Activated CD4-positive, alpha-beta T cell treated with anti-CD3 and anti-CD28 coated beads, Interleukin-2, amount 50 U/mL, for 16 hours (primary cell): ENCODE measurements at regions not wholly inside any gene's neighbourhood (a gene's known extent, or its start where the extent isn't known, plus 50 kb on each side); places are given as distances from the start of the nearest gene placed in this dataset.
"Not testable (repeated sequence)": the region's sequence is repeated elsewhere in the genome, so short reads cannot be mapped to it uniquely, and the experiment has no call there.

Source experiments
- DNase-seq: peaks from one replicate; pipeline ENCODE4 v3.0.0-alpha.2; 2020

DNA sequence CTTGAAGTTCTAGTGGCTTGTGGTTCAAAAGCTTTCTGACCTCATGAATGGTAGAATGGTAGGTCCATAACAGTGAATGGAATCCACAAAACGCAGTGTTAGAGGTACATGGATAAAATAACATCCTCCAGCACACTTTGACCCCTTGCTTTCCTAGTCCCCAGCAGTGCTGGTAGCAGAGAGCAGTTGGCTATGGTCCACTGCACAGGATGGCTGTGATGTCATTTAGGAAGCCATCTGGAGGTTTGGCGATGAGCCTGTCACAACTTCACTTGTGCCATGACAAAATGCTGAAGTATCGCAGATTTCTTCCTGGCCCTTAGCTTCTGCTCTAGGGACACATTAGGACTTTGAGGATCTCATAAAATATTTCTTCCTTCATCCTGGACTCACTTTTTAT lies 300.0 kb upstream of the FZD8 start:
- DNase-seq: no peak

DNA sequence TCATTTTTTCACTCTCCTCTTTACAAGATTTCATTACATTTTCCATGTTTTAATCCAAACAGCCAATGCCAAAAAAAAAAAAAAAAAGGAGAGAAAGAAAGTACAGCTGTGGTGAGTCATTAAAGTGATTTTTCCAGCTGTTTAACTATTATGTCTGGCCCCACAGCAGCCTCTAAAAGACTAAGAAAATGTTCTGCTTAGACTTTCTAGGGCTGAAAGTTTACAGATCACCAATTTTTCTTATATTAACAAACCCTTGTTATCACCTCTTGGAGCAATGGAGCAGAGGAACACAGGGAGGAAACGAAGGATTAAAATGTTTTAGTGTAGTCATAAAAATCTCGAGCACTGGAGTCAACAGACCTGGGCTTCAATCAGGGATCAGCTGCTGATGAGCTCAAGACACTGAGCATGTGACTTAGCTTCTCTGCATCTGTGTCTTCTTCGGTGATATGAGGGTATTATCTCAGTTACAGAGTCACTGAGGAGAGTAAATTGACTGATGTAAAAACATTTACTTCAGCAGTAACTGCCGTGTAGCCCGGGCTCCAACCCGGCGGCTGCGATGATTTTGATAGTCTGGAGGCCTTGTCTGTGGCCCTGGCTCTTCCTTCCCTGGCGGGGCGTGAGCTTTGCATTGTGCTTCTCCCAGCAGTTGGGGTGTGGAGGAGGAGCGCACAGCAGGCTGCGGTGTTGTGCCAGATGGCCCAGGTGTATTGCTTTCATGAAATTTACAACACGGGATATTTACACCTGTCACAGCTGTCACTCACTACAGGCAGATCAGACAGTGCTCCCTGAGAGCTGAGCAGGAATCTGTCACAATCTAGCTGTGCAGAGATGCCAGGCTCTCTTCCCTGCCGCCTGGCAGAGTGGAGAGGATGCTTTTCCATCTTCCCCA lies 298.3 kb upstream of the FZD8 start:
- DNase-seq: no peak

DNA sequence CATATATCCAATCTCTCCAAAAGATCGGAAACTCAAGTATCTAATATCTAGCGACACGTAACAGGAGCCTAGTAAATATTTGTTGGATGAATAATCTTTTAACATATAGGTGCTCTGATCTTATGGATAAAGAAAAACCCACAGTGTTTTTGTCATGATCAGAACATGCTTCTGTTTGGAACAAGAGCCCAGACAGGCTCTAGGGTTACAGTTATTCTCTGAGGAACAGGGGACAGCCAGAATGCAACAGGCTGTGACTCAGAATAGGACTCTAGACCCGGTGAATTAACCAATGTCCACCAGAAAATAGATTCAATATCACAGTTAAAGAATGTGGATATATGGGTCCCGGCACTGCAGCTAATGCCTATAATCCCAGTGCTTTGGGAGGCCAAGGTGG lies 296.1 kb upstream of the FZD8 start:
- no peak for DNase-seq

DNA sequence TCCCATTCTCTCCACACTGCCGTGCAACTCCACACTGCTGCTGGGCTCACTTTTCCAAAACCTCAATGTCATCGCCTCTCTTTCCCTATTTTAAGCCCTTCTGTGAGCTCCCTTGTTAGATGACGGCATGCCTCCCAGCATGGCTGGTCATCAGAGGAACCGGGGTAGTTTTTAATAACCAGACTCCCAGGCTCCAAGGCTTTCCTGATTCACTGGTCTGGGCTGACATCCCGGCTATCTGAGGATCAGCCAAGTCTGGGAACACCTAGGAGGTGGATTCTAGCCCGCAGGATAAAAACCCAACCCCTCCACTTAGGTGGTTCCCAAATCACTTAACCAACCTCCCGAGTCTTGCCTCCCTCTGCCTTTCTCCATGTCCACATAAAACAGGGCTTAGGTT lies 295.4 kb upstream of the FZD8 start:
- DNase-seq: no peak

DNA sequence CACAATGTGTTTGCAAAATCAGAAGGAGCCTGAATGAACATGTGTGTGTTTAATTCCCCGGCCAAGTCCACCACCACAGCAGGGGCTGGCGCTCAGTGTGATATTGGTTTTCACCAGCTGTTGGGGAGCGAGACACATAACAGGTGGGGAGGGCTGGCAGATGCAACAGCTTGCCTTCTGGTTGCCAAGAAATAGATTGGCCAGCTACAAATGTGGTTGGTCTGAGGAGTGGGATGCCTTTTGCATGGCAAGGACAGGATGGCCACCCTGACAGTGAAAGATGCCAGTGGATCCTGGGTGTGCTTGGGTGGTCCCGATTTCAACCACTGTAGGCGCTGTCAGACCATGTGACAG lies 292.5 kb upstream of the FZD8 start:
- DNase-seq: no peak

DNA sequence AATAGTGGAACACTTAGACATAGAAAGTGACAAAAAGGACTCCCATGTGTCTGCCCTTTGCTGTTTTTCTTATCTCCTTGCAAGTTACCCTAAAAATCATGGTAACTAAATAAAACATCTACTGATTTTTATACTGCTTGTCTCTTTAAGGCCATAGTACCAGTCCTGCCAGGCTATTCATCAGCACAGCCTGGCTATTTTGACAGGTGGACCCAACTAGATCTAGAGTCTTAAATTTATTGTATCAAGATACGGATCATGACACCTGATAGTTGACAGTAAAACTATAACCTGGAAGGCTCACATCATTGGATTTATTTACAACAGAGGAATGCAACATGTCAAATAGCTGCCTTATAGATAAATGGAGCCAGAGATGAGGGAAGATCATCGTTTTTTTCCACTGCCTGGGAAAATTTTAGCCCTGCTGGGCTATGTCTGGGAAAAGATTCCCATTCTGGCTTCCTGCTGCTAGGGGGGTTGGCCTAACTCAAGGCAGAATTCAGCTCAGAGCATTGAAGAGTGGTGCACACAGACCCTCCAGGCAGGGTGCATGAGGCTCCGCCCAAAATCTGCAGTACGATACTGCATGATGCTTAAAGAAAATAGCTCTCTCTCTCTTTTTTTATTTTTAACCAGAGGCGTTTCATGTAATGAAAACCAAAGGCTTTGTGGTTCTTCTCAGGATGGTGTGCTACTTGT lies 292.0 kb upstream of the FZD8 start:
- DNase-seq: no peak

DNA sequence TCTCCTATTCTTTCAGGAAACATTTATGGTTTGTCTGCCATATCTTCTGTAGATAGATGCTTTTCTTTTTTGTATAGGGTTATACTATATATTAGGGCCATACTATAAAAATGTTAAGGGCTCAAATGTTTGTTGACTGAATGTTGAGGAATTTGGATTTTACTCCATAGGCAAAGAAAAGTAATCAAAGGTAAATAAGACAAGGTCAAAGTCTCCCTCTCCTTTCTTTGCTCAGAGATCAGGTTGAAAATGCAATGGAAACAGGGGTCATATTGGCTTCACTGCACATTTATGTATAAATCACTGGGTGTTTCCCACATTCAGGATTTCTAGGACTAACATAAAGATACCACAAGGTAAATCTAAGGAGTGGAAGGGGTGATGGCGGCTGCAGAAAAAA lies 291.4 kb upstream of the FZD8 start:
- DNase-seq: no peak

DNA sequence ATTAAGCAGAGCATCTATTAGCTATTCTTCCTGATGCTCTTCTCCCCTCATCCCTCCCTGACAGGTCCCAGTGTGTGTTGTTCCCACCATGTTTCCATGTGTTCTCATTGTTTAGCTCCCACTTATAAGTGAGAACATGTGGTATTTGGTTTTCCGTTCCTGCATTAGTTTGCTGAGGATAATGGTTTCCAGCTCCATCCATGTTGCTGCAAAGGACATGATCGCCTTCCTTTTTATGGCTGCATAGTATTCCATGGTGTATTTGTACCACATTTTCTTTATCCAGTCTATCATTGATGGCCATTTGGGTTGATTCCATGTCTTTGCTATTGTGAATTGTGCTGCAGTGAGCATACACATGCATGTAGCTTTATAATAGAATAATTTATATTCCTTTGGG lies 287.9 kb upstream of the FZD8 start:
- not testable (repeated sequence) for DNase-seq

DNA sequence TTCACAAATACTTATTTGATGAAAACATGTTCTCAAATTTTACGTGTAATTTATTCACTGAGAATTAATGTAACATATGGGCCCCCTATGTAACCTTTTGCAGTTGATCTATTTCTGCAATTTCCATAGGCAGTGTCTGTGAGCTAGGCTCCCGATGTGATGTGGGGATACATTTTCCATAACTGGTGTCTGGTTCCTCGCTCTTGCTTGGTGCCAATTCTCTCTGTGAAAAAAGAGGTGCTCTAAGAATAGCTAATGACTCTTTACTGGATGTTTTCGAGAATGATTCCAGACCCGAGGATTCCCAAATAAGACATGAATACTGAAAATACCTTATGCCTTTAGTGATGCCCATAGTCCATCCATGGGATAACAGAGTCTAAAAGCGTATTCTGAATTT lies 286.7 kb upstream of the FZD8 start:
- no peak for DNase-seq

DNA sequence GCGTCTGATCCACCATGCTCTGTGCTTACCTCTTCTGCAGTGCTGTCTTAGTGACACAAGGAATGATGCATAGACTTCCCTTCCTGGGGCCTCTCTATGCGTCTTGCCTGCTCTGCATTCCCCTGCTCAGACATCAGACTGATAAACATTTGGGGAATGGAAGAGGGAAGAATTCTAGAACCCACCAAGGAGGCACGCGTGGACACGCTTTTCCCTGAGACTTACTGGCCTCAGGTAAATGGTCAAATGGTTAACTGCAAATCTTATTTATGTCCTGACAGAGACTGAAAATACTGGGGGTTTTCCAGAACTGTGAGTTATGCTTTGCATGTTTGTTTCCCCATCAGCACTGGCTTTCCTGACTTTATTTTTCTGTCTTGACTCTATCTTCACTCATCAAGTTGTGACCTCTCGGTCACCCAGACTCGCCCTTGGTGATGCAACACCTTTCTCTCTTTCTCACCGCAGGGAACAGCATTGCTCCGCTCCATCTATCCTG lies 285.9 kb upstream of the FZD8 start:
- DNase-seq: no peak

DNA sequence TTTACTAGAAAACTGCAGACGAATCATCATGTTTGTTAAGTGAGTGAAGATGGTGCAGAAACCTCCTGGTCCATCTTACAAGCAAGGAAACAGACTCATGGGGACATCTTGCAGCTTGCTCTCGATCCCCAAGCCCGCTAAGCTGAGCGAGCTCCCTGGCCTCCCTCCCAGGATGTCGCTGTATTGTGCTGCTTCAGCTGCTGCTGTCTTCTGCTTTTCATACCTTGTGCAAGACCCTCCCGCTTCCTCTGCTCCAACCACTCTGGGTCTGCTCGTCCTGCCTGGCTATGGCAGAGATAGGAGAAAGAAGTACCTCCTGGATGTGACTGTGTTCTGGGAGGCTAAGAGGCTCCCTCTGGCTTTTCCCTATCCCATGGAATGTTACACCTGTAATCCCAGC lies 285.2 kb upstream of the FZD8 start:
- DNase-seq: no peak

DNA sequence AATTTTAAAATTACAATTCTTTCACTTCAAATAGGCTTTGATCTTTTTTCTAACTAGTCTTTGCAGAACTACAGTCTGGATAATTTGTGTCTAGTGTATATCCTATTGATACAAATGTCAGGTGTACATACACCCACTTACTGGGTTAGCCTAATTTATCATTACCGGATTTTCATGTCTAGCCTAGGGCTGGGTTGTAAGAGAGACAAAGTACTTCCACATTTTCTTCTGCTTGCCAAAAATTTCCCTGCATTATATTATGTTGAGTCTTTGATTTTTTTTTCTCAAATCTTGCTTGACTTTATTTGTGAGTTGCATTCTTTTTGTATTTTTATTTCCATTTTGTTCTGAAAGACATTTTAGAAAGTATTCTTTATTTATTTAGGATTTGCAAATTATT lies 284.8 kb upstream of the FZD8 start:
- no peak for DNase-seq

DNA sequence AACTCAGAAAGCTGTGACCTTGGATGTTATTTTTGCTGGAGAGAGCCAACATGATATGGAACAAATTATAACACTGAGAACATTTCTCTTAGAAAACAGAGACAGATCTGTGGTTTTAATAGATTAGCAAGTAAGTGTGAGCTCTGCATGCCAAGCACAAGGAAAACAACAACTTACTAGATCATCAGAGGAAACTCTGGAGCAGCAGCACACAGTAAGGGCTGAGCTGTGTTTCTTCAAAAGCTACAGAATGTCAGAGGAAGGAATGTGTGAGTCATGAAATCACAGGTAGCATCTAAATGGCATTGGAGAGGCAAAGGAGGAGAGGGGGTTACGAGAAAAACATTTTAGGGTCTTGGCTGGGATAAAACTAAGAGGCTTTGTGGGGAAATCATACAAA lies 283.4 kb upstream of the FZD8 start:
- no peak for DNase-seq

DNA sequence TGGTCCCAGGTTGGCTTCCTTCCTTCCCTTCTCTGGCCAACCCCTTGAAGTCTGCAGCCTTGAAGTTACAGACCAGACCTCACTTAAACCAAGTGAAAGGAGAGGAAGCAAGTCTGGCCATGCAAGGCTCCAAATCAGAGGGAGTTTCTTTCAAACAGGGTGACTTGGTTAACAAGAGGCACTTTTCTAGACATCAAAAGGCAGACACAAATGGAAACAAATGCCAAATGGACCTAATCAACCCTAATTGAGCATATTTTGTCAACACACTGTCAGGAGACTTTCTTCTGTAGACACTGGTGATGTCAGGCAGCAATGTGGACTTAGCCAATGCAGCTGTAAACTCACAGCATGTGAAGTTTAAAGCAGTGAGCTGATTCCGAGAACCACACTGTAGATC lies 282.7 kb upstream of the FZD8 start:
- no peak for DNase-seq

DNA sequence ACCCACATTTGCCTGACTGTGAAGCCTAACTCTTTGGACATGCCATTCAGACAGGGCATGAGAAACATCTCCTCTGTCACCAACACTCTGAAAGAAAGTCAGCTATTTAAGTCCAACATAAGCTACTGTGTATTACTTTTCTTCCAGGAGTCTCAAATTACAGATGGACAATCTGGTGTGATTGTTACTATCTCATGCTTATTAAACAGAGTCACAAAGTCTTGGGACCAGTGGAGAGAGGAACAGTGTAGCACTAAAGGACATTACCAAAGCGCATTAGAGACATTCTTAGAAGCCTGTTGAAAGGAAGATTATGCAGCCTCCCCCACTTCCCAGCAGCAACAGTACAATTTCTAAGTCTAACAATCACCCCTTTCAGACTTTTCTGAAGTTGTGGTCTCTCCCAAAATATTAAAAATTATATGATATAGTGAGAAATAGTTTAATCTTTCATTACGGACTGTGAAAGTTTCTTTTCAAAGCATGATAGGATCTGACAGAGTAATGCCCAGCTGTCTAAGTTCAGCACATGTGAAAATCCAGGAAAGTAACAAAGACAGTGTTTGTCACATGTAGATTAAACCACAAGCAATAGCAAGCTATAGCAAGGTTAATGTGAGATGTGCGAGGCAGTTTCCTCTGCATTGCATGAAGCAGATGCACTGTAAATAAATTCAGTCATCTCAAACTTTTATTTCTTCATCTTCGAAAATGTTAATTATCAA lies 280.9 kb upstream of the FZD8 start:
- no peak for DNase-seq

DNA sequence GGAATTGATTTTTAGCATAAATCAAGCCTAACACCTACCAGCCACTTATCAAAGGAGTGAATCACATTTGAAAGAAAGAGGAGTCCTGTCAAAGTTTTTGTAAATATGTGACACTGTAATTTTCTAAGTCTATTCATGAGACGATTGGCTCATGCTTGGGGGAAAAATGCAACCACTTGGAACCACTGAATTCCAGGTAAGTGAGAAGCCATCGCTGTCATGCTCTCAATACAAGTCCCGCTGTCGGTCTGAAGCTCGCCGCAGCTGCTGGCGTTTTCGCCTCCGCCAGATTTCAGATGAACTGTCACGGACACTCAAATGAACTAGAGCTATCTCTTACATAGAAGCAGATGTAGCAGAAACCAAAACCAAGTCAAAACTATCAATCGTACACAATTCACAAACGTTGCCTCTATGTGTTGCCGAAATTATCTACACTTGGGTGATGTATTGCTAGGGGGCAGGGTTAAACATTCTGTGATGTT lies 279.8 kb upstream of the FZD8 start:
- DNase-seq: no peak

DNA sequence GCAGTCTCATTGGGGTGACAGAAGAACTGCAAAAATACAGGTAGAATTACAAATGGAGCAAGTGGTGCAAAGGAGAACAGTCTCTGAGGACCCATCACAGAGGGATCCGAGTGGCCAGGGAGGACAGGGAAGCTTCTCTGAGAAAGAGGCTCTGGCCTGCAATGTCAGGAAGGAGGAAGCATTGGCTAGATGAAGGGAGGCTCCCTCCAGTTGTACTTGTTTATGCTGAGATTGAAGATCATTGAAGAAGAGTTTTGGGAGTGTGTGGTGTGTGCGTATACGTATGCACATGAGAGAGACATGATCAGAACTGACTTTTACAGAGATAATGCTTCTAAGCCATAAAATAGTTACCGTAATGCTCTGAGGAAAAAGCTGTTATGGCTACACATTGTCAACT lies 274.7 kb upstream of the FZD8 start:
- DNase-seq: no peak

DNA sequence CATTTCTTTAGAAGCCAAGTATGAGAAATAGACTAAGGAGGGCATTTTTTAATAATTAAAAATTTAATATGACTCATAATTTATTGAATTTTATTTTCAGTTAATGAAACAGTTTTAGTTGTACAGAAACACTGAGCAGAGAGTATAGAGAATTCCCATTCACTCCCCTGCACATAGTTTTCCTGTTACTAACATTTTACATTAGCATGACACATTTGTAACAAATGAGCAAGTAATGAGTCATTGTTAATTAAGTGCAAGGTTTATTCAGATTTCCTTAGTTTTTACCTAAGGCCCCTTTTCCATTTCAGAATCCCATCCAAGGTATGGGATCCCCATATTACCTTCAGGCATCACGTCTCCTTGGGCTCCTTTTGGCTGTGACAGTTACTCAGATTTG lies 271.5 kb upstream of the FZD8 start:
- no peak for DNase-seq

DNA sequence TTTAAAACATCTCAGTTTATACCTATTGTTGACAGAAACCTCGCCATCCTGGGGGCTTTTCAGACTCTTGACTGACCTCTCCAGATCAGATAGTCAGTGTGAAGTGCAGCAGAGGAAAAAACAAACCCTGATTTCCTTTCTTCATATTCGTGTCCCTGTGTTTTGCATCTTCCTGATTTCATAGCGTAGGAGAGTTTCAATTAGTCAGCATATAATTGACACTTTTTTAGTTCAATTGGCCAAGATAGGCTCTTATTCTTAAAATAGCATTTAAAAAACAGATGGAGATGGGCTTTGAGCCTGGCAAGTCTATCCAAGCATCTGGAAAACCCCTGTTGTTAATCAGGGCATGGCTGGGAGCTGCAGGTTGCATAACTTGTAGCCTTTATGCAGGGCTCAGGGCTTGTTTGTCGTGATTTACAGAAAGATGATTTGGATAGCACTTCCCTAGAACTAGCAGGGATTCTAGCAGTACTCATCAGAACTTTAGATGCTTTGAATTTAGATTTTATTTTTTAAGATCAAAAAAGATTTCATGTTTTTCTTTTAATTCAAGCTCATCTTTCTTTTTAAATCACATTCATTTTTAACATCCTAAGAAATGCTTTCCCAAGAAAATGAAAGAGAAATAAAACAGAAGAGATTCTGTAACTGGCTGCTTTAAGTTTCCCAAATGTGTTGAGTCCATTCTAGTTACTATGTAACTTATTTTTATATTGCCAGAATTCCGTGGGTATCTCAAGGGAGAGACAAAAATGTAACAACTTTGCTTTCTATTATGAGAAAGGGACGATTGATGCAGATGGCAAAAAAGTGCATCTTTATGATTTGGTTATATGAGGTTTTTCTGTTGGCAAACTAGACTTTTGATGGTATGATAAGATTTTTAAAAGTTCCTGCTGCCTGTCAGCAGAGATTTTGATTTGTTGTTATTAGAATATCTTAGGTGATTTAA lies 270.8 kb upstream of the FZD8 start:
- no peak for DNase-seq

DNA sequence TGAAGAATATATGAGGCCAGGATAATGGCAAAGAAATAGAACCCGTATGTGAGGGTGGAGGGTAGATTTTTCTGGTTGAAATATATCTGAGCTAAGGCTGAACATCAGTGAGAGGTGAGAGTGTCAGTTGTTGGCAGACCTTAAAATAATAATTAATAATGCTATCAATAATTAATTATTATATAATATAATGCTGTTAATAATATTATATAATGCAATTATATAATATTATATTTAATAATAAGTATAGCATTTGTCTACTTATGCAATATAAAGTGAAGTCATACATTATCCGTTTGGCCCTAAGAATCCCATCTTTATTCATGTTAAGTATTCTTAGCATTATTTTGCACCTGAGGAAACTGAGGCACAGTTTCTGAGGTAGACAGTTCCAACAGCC lies 269.9 kb upstream of the FZD8 start:
- no peak for DNase-seq

DNA sequence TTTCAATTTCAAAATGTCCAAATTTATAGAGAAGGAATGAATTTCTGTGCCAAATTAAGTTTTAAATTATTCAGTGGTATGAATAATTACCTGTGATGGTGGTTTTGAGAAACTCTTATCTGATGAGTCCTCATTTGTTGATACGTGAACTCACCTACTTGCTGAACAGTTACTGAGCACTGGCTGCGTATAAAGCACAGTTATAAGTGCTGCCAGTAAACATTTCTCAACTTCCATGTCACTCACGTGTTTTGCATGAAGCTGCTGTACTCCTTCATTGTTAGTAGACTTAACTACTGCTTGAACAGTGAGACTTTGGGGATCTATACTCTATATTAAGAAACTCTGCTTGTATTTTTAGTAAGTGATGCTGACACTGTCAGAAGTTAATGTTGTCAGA lies 269.1 kb upstream of the FZD8 start:
- no peak for DNase-seq

DNA sequence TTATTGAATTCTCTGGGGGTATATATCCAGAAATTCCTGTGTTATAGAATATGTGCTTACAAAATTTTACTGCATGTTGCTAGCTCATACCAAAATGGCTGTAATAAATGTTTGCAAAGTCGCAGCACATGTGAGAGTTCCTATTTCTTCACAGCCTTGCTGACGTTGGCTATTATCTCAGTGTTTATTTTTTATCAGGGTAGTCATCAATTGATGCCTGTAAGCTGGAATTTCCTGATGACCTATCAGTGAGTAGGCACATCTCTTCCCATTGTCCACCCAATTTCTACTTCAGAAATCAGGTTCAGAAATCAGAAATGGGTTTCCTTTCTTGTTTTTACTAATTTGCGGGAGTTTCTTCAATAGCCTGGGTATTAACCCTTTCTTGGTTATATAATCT lies 268.1 kb upstream of the FZD8 start:
- no peak for DNase-seq
